ENCODE measurements at regions not wholly inside any gene's neighbourhood (a gene's known extent, or its start where the extent isn't known, plus 50 kb on each side); places are given as distances from the start of the nearest gene placed in this dataset.

DNA sequence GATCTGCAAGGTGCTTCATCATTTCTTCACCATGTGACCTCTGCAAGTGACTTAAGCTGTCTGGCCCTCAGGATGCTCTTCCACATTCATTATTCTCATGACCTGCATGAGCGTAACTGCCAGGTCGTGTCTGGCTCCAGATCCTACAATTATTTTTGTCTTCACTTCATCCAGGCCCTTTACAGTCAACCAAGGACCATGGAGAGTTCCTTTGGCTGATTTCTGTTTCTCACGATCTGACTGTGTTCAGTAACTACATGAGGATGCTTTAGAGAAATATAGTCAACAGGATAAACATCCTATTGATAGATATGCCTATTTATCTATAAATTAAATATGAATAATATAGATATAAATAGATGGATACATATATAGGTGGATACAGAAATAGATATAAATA lies 1251.6 kb downstream of the NLGN4Y start:
- TF ChIP-seq, protein P1, sequence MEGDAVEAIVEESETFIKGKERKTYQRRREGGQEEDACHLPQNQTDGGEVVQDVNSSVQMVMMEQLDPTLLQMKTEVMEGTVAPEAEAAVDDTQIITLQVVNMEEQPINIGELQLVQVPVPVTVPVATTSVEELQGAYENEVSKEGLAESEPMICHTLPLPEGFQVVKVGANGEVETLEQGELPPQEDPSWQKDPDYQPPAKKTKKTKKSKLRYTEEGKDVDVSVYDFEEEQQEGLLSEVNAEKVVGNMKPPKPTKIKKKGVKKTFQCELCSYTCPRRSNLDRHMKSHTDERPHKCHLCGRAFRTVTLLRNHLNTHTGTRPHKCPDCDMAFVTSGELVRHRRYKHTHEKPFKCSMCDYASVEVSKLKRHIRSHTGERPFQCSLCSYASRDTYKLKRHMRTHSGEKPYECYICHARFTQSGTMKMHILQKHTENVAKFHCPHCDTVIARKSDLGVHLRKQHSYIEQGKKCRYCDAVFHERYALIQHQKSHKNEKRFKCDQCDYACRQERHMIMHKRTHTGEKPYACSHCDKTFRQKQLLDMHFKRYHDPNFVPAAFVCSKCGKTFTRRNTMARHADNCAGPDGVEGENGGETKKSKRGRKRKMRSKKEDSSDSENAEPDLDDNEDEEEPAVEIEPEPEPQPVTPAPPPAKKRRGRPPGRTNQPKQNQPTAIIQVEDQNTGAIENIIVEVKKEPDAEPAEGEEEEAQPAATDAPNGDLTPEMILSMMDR (IDR thresholded peaks at IDR 0.05): no peak
- TF ChIP-seq POLR2A (IDR thresholded peaks at IDR 0.05): no peak
- no peak for TF ChIP-seq EP300 (IDR thresholded peaks at IDR 0.05)

Measured in gastroesophageal sphincter (tissue), 3 donors.